ENCODE measurements at regions not wholly inside any gene's neighbourhood (a gene's known extent, or its start where the extent isn't known, plus 50 kb on each side); places are given as distances from the start of the nearest gene placed in this dataset.

GRCh38 chr1:29437946-29438345 is 201.6 kb downstream of the PTPRU start:
- TF ChIP-seq, protein P1, sequence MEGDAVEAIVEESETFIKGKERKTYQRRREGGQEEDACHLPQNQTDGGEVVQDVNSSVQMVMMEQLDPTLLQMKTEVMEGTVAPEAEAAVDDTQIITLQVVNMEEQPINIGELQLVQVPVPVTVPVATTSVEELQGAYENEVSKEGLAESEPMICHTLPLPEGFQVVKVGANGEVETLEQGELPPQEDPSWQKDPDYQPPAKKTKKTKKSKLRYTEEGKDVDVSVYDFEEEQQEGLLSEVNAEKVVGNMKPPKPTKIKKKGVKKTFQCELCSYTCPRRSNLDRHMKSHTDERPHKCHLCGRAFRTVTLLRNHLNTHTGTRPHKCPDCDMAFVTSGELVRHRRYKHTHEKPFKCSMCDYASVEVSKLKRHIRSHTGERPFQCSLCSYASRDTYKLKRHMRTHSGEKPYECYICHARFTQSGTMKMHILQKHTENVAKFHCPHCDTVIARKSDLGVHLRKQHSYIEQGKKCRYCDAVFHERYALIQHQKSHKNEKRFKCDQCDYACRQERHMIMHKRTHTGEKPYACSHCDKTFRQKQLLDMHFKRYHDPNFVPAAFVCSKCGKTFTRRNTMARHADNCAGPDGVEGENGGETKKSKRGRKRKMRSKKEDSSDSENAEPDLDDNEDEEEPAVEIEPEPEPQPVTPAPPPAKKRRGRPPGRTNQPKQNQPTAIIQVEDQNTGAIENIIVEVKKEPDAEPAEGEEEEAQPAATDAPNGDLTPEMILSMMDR (IDR thresholded peaks at IDR 0.05 in 2 of 3, conservative IDR thresholded peaks at IDR 0.05 in 1 of 3; ENCODE audit: control insufficient read depth in 2 of 3, extremely low read depth in 1 of 3, insufficient read depth in 1 of 3, low read depth in 3 of 3, low read length in 3 of 3): no peak
- TF ChIP-seq, protein P2, sequence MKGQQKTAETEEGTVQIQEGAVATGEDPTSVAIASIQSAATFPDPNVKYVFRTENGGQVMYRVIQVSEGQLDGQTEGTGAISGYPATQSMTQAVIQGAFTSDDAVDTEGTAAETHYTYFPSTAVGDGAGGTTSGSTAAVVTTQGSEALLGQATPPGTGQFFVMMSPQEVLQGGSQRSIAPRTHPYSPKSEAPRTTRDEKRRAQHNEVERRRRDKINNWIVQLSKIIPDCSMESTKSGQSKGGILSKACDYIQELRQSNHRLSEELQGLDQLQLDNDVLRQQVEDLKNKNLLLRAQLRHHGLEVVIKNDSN (IDR thresholded peaks at IDR 0.05; ENCODE audit: borderline replicate concordance, extremely low read length, insufficient read depth, low read depth, low read length): no peak
- TF ChIP-seq POU2F2 (IDR thresholded peaks at IDR 0.05; ENCODE audit: borderline replicate concordance, low read depth, low read length) (no peak), TBL1XR1 (IDR thresholded peaks at IDR 0.05; ENCODE audit: low read depth, low read length) (no peak), GABPA (IDR thresholded peaks at IDR 0.05; ENCODE audit: low read depth) (no peak), POLR2A (IDR thresholded peaks at IDR 0.05; ENCODE audit: low read depth, low read length) (no peak), ZNF274 (IDR thresholded peaks at IDR 0.05; ENCODE audit: insufficient read depth, insufficient read length) (no peak), POLR2AphosphoS5 (IDR thresholded peaks at IDR 0.05; ENCODE audit: low read length) (no peak), FOS (IDR thresholded peaks at IDR 0.05; ENCODE audit: borderline replicate concordance, extremely low read depth, insufficient read length) (no peak), RAD21 (IDR thresholded peaks at IDR 0.05; ENCODE audit: insufficient read depth, low read depth, low read length) (no peak), EZH2 (IDR thresholded peaks at IDR 0.05; ENCODE audit: borderline replicate concordance, control insufficient read depth, low read depth, low read length) (no peak), SRF (IDR thresholded peaks at IDR 0.05; ENCODE audit: low read depth in 2 of 2, low read length in 2 of 2) (no peak), MAX (IDR thresholded peaks at IDR 0.05; ENCODE audit: low read depth, low read length) (no peak)
